K562 (cell line): ENCODE measurements at regions not wholly inside any gene's neighbourhood (a gene's known extent, or its start where the extent isn't known, plus 50 kb on each side); places are given as distances from the start of the nearest gene placed in this dataset.

ENCODE experiments used
- ATAC-seq: fragments of 200-7000 bp; cut with Tn5 transposase; 3 replicates; pipeline ENCODE4 v1.9.1; 2020; ENCODE audit warnings: moderate library complexity
- BruUV-seq: library from RNA; stranded (reverse); fragments of 400-500 nt; replicated peaks from 2 replicates; lab custom pipeline; 2021; lab: Mats Ljungman, UMichigan
- CTCF ChIA-PET: fragments of 300-600 bp; formaldehyde crosslinking; extraction: SDS; loops from one replicate; lab custom pipeline; 2021; ENCODE audit warnings: low intra/inter-chr PET ratio; lab: Yijun Ruan, JAX
- POLR2A ChIA-PET: fragments of 300-600, 350-650 bp; sonication (Branson Sonifier 250); formaldehyde crosslinking; extraction: SDS; loops from one replicate; lab custom pipeline; 2021; ENCODE audit warnings: antibody characterized with exemption, inconsistent platforms; lab: Yijun Ruan, JAX
- DNase-seq, 4 experiments: peaks; one replicate each; pipeline versions ENCODE4 v3.0.0 to v3.0.0-alpha.2; 2011 to 2018; ENCODE audit warnings: low spot score in 3 of 4, mixed read lengths in 3 of 4; ENCODE audit errors: extremely low read depth in 1 of 4
- FAIRE-seq: peaks from 2 replicates; lab custom pipeline; 2011; peaks lifted over from hg19 to GRCh38; lab: Jason Lieb, UNC
- H2AFZ ChIP-seq: 2 replicates; pipeline ENCODE4 v1.6.0; 2011; ENCODE audit warnings: low read depth, low read length, control low read depth, inconsistent platforms
- H3K27ac ChIP-seq: fragments of 200-600 bp; 3 replicates; pipeline ENCODE4 v1.8.0; 2011; ENCODE audit warnings: low read depth, mild to moderate bottlenecking, control low read depth, inconsistent platforms, low read length, moderate library complexity, mixed read lengths; ENCODE audit errors: extremely low read depth
- H3K27me3 ChIP-seq, 2 experiments: fragments of 300-600 bp in 1 of 2; 2 replicates in 1 of 2; 3 replicates in 1 of 2; pipeline versions ENCODE4 v1.6.0 to v1.8.0; 2011; ENCODE audit warnings: inconsistent platforms in 2 of 2, low read length in 2 of 2, mild to moderate bottlenecking in 1 of 2, mixed read lengths in 1 of 2, moderate library complexity in 1 of 2; ENCODE audit not compliant: control insufficient read depth in 2 of 2, insufficient read depth in 2 of 2
- H3K36me3 ChIP-seq: fragments of 300-600 bp; 3 replicates; pipeline ENCODE4 v1.8.0; 2011; ENCODE audit warnings: mild to moderate bottlenecking, low read length, inconsistent platforms; ENCODE audit not compliant: control insufficient read depth, insufficient read depth
- H3K4me1 ChIP-seq, 2 experiments: fragments of 200-600 bp in 1 of 2; replicated peaks in 1 of 2; 2 replicates in 1 of 2; 3 replicates in 1 of 2; pipeline versions ENCODE4 v1.5.1 to v1.8.0; 2011; ENCODE audit warnings: inconsistent platforms in 2 of 2, low read length in 2 of 2, mild to moderate bottlenecking in 1 of 2, mixed read lengths in 1 of 2, moderate library complexity in 1 of 2; ENCODE audit not compliant: control insufficient read depth in 2 of 2, insufficient read depth in 2 of 2
- H3K4me2 ChIP-seq: 2 replicates; pipeline ENCODE4 v1.6.1; 2011; ENCODE audit warnings: low read length, control low read depth, inconsistent platforms, mixed read lengths; ENCODE audit not compliant: insufficient read depth
- H3K4me3 ChIP-seq: fragments of 200-600 bp; sonication (generic), shearing (Covaris generic); 2 replicates; pipeline ENCODE4 v1.5.1; 2016; ENCODE audit warnings: control low read depth, inconsistent platforms
- H3K79me2 ChIP-seq: fragments of 200-600 bp; 3 replicates; pipeline ENCODE4 v1.8.0; 2011; ENCODE audit warnings: low read length, inconsistent platforms; ENCODE audit not compliant: control insufficient read depth, insufficient read depth
- H3K9ac ChIP-seq, 2 experiments: 2 replicates each; pipeline versions ENCODE4 v1.6.0 to v1.6.1; 2011; ENCODE audit warnings: low read depth in 2 of 2, low read length in 2 of 2, control low read depth in 1 of 2, inconsistent platforms in 1 of 2, mild to moderate bottlenecking in 1 of 2, mixed read lengths in 1 of 2; ENCODE audit not compliant: insufficient read depth in 1 of 2
- H3K9me1 ChIP-seq: one replicate; pipeline ENCODE4 v1.6.0; 2011; ENCODE audit warnings: inconsistent platforms, mild to moderate bottlenecking, low read length, moderate library complexity; ENCODE audit not compliant: control insufficient read depth, insufficient read depth
- H3K9me3 ChIP-seq: replicated peaks from 2 replicates; pipeline ENCODE4 v1.5.1; 2011; ENCODE audit warnings: low read depth, low read length, inconsistent platforms; ENCODE audit not compliant: control insufficient read depth, insufficient read depth
- H4K20me1 ChIP-seq: replicated peaks from 2 replicates; pipeline ENCODE4 v1.6.1; 2011; ENCODE audit warnings: low read length, inconsistent platforms, mixed read lengths; ENCODE audit not compliant: control insufficient read depth, insufficient read depth
- ATF7 ChIP-seq: fragments of 450-650 bp; IDR thresholded peaks from 2 replicates; pipeline ENCODE4 v1.7.1; 2014; ENCODE audit warnings: mild to moderate bottlenecking, moderate library complexity
- CBFA2T3 ChIP-seq: fragments of 450-650 bp; IDR thresholded peaks from 2 replicates; pipeline ENCODE4 v1.6.1; 2017
- CHD2 ChIP-seq: IDR thresholded peaks from 2 replicates; pipeline ENCODE4 v1.6.1; 2011; ENCODE audit warnings: low read depth, low read length
- CREM ChIP-seq: IDR thresholded peaks from 2 replicates; pipeline ENCODE4 v1.6.1; 2014; ENCODE audit warnings: antibody characterized with exemption, low read depth
- E2F1 ChIP-seq: sonication (generic); formaldehyde crosslinking; IDR thresholded peaks from 2 replicates; pipeline ENCODE4 v1.8.1; 2023; ENCODE audit warnings: mild to moderate bottlenecking, missing genetic modification reagents, moderate library complexity
- ETV1 ChIP-seq: fragments of 450-650 bp; conservative IDR thresholded peaks from 2 replicates; pipeline ENCODE4 v1.6.1; 2016; ENCODE audit warnings: missing genetic modification characterization, control low read depth, low read depth, missing compliant biosample characterization
- GABPA ChIP-seq: fragments of 200-800 bp; sonication (Bioruptor generic); conservative IDR thresholded peaks from 2 replicates; pipeline ENCODE4 v1.6.1; 2016; ENCODE audit warnings: low read depth, missing genetic modification characterization, missing compliant biosample characterization
- GTF2E2 ChIP-seq: fragments of 200-800 bp; sonication (Bioruptor generic); IDR thresholded peaks from 2 replicates; pipeline ENCODE4 v1.6.1; 2016; ENCODE audit warnings: missing genetic modification characterization, missing compliant biosample characterization
- KDM4B ChIP-seq, 2 experiments: fragments of 450-650 bp in 1 of 2; sonication (generic) in 1 of 2; IDR thresholded peaks; 2 replicates each; pipeline ENCODE4 v1.6.1; 2016 to 2017; ENCODE audit warnings: borderline replicate concordance in 2 of 2, antibody characterized with exemption in 1 of 2, low read depth in 1 of 2, mild to moderate bottlenecking in 1 of 2
- KLF13 ChIP-seq: fragments of 450-650 bp; IDR thresholded peaks from 2 replicates; pipeline ENCODE4 v1.6.1; 2016; ENCODE audit warnings: missing genetic modification characterization, low read depth, mild to moderate bottlenecking, missing compliant biosample characterization, moderate library complexity, borderline replicate concordance
- KLF16 ChIP-seq: IDR thresholded peaks from 2 replicates; pipeline ENCODE4 v1.6.1; 2016; ENCODE audit warnings: antibody characterized with exemption
- L3MBTL2 ChIP-seq: fragments of 450-650 bp; IDR thresholded peaks from 2 replicates; pipeline ENCODE4 v1.6.1; 2016; ENCODE audit warnings: mild to moderate bottlenecking, moderate library complexity
- MEIS2 ChIP-seq: fragments of 450-650 bp; IDR thresholded peaks from 2 replicates; pipeline ENCODE4 v1.6.1; 2014; ENCODE audit warnings: mild to moderate bottlenecking; ENCODE audit not compliant: partially characterized antibody
- MYNN ChIP-seq, 2 experiments: sonication (generic); formaldehyde crosslinking in 1 of 2; IDR thresholded peaks; 2 replicates each; pipeline versions ENCODE4 v1.5.0 to v1.6.1; 2016 to 2020; ENCODE audit warnings: antibody characterized with exemption in 1 of 2, missing genetic modification reagents in 1 of 2
- NCOA1 ChIP-seq: fragments of 450-650 bp; IDR thresholded peaks from 2 replicates; pipeline ENCODE4 v1.6.1; 2016; ENCODE audit warnings: low read depth
- NR2C2 ChIP-seq, 2 experiments: fragments of 200-800 bp in 1 of 2; sonication (Bioruptor generic) in 1 of 2; sonication (generic) in 1 of 2; formaldehyde crosslinking in 1 of 2; IDR thresholded peaks; 2 replicates each; pipeline versions ENCODE4 v1.6.1 to v1.8.0; 2016 to 2022; ENCODE audit warnings: mild to moderate bottlenecking in 1 of 2, missing compliant biosample characterization in 1 of 2, missing genetic modification characterization in 1 of 2, missing genetic modification reagents in 1 of 2
- TRIM25 ChIP-seq: fragments of 450-650 bp; IDR thresholded peaks from 2 replicates; pipeline ENCODE4 v1.7.0; 2016; ENCODE audit warnings: borderline replicate concordance
- ZBTB9 ChIP-seq: fragments of 450-650 bp; formaldehyde crosslinking; IDR thresholded peaks from 2 replicates; pipeline ENCODE4 v1.4.0; 2020; ENCODE audit warnings: mild to moderate bottlenecking, moderate library complexity
- ZNF511 ChIP-seq: sonication (generic); formaldehyde crosslinking; IDR thresholded peaks from 2 replicates; pipeline ENCODE4 v1.8.0; 2022; ENCODE audit warnings: mild to moderate bottlenecking, missing genetic modification reagents
- WGBS: fragments of 100-300 bp; shearing (Covaris generic); methylation state at CpG from one replicate; pipeline ENCODE4 v1.1.6; 2016; ENCODE audit warnings: low coverage, mixed read lengths; ENCODE audit not compliant: insufficient coverage; ENCODE audit errors: missing lambda C conversion rate; 5-methylcytosine and 5-hydroxymethylcytosine counted together
- in situ Hi-C: fragments of 300-500 bp; cut with MboI; formaldehyde crosslinking; loops from 4 replicates; pipeline ENCODE4 v1.15.0; 2018; ENCODE audit warnings: inconsistent platforms, mixed read lengths
- intact Hi-C: fragments of 100-400 bp; cut with micrococcal nuclease; formaldehyde crosslinking; loops from 2 replicates; pipeline ENCODE4 v1.14.2; 2022

GRCh38 chr18:25962176-25962575, 128.2 kb downstream of the SS18 start (continued):
- TF ChIP-seq ZBTB9 (CRISPR knock-in tag) = no peak
- TF ChIP-seq KDM4B (IDR thresholded peaks at IDR 0.05; ENCODE audit: borderline replicate concordance in 2 of 2, low read depth in 1 of 2) = no peak
- no peak for TF ChIP-seq KLF16
- no peak for TF ChIP-seq GTF2E2 (tag)
- no peak for TF ChIP-seq ETV1 (tag)
- TF ChIP-seq ATF7 = no peak
- no peak for TF ChIP-seq L3MBTL2
- no peak for TF ChIP-seq MYNN (IDR thresholded peaks at IDR 0.05)
- no peak for TF ChIP-seq MYNN (CRISPR knock-in tag; IDR thresholded peaks at IDR 0.05)

GRCh38 chr18:25957017-25957416, 133.4 kb downstream of the SS18 start:
- Histone ChIP-seq H3K4me1 (no peaks in the 10 kb centered on the region), H3K4me2 (no peak overlapping the region), H3K27me3 (peaks cover 0 to under 1% of the 10 kb centered on the region in 2 experiments; a peak in 3 of 5 replicates), H3K9me3 (no peaks in the 10 kb centered on the region), H2AFZ (no peak overlapping the region), H3K36me3 (no peaks in the 10 kb centered on the region), H3K4me3 (no peak overlapping the region), H3K9me1 (no peaks in the 10 kb centered on the region), H4K20me1 (no peaks in the 10 kb centered on the region), H3K27ac (no peak overlapping the region), H3K9ac (no peak overlapping the region), H3K79me2 (no peaks in the 10 kb centered on the region)
- no peak for FAIRE-seq
- ChIA-PET POLR2A (no interaction called here), CTCF (no interaction called here)
- no peak for DNase-seq
- no TSS peak for BruUV-seq
- intact Hi-C loops (no loop called here), in situ Hi-C loops (no loop called here)
- no peak for ATAC-seq
- WGBS = 6% methylated on average over 4 of the region's 4 CpGs
- TF ChIP-seq MEIS2 = peak; percentile 60
- no peak for TF ChIP-seq CBFA2T3
- no peak for TF ChIP-seq TRIM25
- TF ChIP-seq NR2C2 (CRISPR knock-in tag; IDR thresholded peaks at IDR 0.05) = no peak
- 0 out of 2 replicates have a peak, but pooled peaks have one; percentile 23 for TF ChIP-seq NR2C2 (tag; IDR thresholded peaks at IDR 0.05)
- no peak for TF ChIP-seq KLF13 (tag)
- no peak for TF ChIP-seq CHD2
- TF ChIP-seq E2F1 (CRISPR knock-in tag) = no peak
- TF ChIP-seq CREM = no peak
- no peak for TF ChIP-seq ZNF511 (CRISPR knock-in tag)
- TF ChIP-seq GABPA (tag) = peak; percentile 39; the same call in 1 of the 2 replicates
- TF ChIP-seq NCOA1 = no peak
